ENCODE measurements at regions not wholly inside any gene's neighbourhood (a gene's known extent, or its start where the extent isn't known, plus 50 kb on each side); places are given as distances from the start of the nearest gene placed in this dataset.

DNA sequence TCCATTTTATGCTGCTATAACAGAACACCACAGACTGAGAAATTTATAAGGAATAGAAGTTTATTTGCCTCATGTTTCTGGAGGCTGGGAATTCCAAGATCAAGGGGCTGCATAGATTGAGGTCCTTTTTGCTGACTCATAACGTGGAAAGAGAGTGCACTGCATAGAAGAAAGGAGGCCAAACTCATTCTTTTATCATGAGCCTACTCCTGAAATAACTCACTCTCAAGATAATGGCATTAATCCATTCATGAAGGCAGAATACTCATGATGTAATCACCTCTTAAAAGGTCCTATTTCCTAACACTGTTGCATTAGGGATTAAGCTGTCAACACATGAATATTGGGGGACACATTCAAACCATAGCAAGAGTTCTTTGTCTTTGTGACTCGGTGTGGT is 60.0 kb upstream of the FBXO33 start:
- Histone ChIP-seq H3K4me3 (ENCODE audit: low read depth in 2 of 2, low read length in 2 of 2) (no peak overlapping the region), H3K9me3 (ENCODE audit: control insufficient read depth, insufficient read depth, low read depth, low read length) (no peaks in the 10 kb centered on the region), H3K36me3 (ENCODE audit: control insufficient read depth, insufficient read depth, low read length) (no peaks in the 10 kb centered on the region), H3K27ac (ENCODE audit: low read length) (no peak overlapping the region), H3K4me1 (ENCODE audit: control insufficient read depth, insufficient read depth, low read length) (peaks cover 4% of the 10 kb centered on the region), H3K27me3 (ENCODE audit: control insufficient read depth, insufficient read depth, low read length) (no peaks in the 10 kb centered on the region)
- DNase-seq (ENCODE audit: low read depth, low spot score) (no peak), ATAC-seq (no peak)
- ChIA-PET POLR2A (no interaction called here), CTCF (no interaction called here)
- no TSS peak for BruUV-seq (replicated peaks)
- in situ Hi-C loops (cut with HindIII; ENCODE audit: low pct_unique_long_range_greater_than_20kb, low sequenced_read_pairs) (no loop called here), intact Hi-C loops (cut with micrococcal nuclease; ENCODE audit: unreplicated experiment) (no loop called here)
- TF ChIP-seq, protein P1, sequence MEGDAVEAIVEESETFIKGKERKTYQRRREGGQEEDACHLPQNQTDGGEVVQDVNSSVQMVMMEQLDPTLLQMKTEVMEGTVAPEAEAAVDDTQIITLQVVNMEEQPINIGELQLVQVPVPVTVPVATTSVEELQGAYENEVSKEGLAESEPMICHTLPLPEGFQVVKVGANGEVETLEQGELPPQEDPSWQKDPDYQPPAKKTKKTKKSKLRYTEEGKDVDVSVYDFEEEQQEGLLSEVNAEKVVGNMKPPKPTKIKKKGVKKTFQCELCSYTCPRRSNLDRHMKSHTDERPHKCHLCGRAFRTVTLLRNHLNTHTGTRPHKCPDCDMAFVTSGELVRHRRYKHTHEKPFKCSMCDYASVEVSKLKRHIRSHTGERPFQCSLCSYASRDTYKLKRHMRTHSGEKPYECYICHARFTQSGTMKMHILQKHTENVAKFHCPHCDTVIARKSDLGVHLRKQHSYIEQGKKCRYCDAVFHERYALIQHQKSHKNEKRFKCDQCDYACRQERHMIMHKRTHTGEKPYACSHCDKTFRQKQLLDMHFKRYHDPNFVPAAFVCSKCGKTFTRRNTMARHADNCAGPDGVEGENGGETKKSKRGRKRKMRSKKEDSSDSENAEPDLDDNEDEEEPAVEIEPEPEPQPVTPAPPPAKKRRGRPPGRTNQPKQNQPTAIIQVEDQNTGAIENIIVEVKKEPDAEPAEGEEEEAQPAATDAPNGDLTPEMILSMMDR (IDR thresholded peaks at IDR 0.05), result no peak
- TF ChIP-seq TCF7L2 (IDR thresholded peaks at IDR 0.05; ENCODE audit: low read depth, low read length) (no peak), SIN3A (IDR thresholded peaks at IDR 0.05; ENCODE audit: borderline replicate concordance, insufficient read depth, low read depth, low read length) (no peak), POLR2AphosphoS5 (IDR thresholded peaks at IDR 0.05; ENCODE audit: low read depth, low read length) (no peak)
- TF ChIP-seq, protein P2, sequence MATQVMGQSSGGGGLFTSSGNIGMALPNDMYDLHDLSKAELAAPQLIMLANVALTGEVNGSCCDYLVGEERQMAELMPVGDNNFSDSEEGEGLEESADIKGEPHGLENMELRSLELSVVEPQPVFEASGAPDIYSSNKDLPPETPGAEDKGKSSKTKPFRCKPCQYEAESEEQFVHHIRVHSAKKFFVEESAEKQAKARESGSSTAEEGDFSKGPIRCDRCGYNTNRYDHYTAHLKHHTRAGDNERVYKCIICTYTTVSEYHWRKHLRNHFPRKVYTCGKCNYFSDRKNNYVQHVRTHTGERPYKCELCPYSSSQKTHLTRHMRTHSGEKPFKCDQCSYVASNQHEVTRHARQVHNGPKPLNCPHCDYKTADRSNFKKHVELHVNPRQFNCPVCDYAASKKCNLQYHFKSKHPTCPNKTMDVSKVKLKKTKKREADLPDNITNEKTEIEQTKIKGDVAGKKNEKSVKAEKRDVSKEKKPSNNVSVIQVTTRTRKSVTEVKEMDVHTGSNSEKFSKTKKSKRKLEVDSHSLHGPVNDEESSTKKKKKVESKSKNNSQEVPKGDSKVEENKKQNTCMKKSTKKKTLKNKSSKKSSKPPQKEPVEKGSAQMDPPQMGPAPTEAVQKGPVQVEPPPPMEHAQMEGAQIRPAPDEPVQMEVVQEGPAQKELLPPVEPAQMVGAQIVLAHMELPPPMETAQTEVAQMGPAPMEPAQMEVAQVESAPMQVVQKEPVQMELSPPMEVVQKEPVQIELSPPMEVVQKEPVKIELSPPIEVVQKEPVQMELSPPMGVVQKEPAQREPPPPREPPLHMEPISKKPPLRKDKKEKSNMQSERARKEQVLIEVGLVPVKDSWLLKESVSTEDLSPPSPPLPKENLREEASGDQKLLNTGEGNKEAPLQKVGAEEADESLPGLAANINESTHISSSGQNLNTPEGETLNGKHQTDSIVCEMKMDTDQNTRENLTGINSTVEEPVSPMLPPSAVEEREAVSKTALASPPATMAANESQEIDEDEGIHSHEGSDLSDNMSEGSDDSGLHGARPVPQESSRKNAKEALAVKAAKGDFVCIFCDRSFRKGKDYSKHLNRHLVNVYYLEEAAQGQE (IDR thresholded peaks at IDR 0.05; ENCODE audit: insufficient read depth in 1 of 2, low read depth in 2 of 2, low read length in 1 of 2), result no peak

DNA sequence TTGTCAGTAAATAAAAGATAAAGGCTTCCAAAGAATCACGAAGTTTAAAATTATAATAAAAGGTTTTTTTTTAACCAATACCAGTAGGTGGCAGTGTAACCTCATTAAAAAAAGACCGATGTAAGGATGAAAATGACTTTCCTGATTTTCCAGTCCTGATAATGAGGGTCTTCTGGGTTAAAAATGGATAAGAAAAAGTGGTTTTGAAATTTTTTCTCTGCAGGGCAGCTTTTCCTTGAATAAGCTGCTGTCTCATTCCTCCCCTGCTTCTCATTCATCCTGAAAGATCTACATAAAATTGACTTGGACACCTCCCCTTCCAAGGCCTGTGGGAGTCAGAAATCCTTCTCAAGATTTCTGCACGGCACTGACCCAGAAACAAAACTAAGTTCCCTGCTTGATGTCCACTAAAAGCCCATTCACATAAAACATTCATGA is 58.9 kb upstream of the FBXO33 start:
- H3K27ac ChIP-seq (ENCODE audit: low read length), result no peak overlapping the region
- no peak for ATAC-seq
- BruUV-seq (replicated peaks), result no TSS peak
- H3K4me3 ChIP-seq (ENCODE audit: low read depth in 2 of 2, low read length in 2 of 2), result no peak overlapping the region
- TF ChIP-seq, protein P2 (IDR thresholded peaks at IDR 0.05; ENCODE audit: insufficient read depth in 1 of 2, low read depth in 2 of 2, low read length in 1 of 2), result no peak
- no peak for TF ChIP-seq POLR2AphosphoS5 (IDR thresholded peaks at IDR 0.05; ENCODE audit: low read depth, low read length)
- TF ChIP-seq, protein P1 (IDR thresholded peaks at IDR 0.05), result peak; percentile 53
- no peaks in the 10 kb centered on the region for H3K36me3 ChIP-seq (ENCODE audit: control insufficient read depth, insufficient read depth, low read length)
- H3K9me3 ChIP-seq (ENCODE audit: control insufficient read depth, insufficient read depth, low read depth, low read length), result no peaks in the 10 kb centered on the region
- in situ Hi-C loops (cut with HindIII; ENCODE audit: low pct_unique_long_range_greater_than_20kb, low sequenced_read_pairs), result no loop called here
- H3K27me3 ChIP-seq (ENCODE audit: control insufficient read depth, insufficient read depth, low read length), result no peaks in the 10 kb centered on the region
- intact Hi-C loops (cut with micrococcal nuclease; ENCODE audit: unreplicated experiment), result no loop called here
- CTCF ChIA-PET, result no interaction called here
- DNase-seq (ENCODE audit: low read depth, low spot score), result peak; percentile 4
- H3K4me1 ChIP-seq (ENCODE audit: control insufficient read depth, insufficient read depth, low read length), result peaks cover 4% of the 10 kb centered on the region
- POLR2A ChIA-PET, result no interaction called here

Measured in Panc1 (cell line).